ENCODE measurements at regions not wholly inside any gene's neighbourhood (a gene's known extent, or its start where the extent isn't known, plus 50 kb on each side); places are given as distances from the start of the nearest gene placed in this dataset.

DNA sequence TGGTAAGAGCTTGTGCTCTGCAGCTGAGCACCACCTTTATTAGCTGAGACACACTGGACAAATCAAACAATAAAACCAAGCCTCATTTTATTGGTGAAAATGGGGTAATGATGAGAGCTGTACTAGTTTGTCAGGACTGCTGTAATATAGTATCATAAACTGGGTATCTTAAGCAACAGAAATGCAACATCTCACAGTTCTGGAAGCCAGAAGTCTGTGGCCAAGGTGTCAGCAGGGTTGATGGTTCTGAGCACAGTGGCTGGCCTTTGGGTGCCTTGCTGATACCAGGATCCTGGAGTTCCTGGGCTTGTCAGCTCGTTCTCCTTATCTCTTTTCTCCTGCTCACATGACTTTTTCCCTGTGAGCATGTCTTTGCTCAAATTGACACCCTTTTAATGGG lies 513.1 kb downstream of the IRX1 start:
- Mint-ChIP-seq H3K4me3 (no peak overlapping the region), H3K27me3 (no peaks in the 10 kb centered on the region), H3K9me3 (no peaks in the 10 kb centered on the region), H3K27ac (no peak overlapping the region), H3K4me1 (ENCODE audit: low read depth) (no peaks in the 10 kb centered on the region), H3K36me3 (ENCODE audit: low read depth) (no peaks in the 10 kb centered on the region)
- ATAC-seq (no peak), DNase-seq (no peak)
- ChIA-PET POLR2A (no interaction called here), CTCF (no interaction called here)
- intact Hi-C loops (cut with micrococcal nuclease), result no loop called here
- TF ChIP-seq, protein P1, sequence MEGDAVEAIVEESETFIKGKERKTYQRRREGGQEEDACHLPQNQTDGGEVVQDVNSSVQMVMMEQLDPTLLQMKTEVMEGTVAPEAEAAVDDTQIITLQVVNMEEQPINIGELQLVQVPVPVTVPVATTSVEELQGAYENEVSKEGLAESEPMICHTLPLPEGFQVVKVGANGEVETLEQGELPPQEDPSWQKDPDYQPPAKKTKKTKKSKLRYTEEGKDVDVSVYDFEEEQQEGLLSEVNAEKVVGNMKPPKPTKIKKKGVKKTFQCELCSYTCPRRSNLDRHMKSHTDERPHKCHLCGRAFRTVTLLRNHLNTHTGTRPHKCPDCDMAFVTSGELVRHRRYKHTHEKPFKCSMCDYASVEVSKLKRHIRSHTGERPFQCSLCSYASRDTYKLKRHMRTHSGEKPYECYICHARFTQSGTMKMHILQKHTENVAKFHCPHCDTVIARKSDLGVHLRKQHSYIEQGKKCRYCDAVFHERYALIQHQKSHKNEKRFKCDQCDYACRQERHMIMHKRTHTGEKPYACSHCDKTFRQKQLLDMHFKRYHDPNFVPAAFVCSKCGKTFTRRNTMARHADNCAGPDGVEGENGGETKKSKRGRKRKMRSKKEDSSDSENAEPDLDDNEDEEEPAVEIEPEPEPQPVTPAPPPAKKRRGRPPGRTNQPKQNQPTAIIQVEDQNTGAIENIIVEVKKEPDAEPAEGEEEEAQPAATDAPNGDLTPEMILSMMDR (IDR thresholded peaks at IDR 0.05), result no peak

DNA sequence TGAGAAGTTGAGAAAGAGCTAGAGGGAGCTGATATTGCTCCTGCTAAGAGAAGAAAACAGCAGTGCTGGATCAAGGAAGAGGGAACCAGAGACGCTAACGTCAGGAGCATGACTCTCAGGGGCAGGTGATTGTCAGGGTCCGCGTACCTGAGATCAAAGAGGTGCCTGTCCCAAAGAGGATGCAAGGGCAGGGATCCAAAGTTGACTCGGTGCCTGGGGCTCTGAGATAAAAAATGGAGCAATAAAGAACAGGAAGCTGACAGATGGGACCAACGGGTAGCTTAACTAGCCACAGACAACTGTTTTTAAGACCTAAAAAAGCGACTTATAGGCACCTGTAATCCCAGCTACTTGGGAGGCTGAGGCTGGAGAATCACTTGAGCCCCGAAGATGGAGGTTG lies 517.8 kb downstream of the IRX1 start:
- POLR2A ChIA-PET, result no interaction called here
- intact Hi-C loops (cut with micrococcal nuclease), result no loop called here
- CTCF ChIA-PET, result no interaction called here
- ATAC-seq (no peak), DNase-seq (no peak)
- TF ChIP-seq, protein P1 (IDR thresholded peaks at IDR 0.05), result no peak
- Mint-ChIP-seq H3K4me3 (no peak overlapping the region), H3K9me3 (peaks cover 2% of the 10 kb centered on the region), H3K27me3 (no peaks in the 10 kb centered on the region), H3K4me1 (ENCODE audit: low read depth) (no peaks in the 10 kb centered on the region), H3K27ac (no peak overlapping the region), H3K36me3 (ENCODE audit: low read depth) (no peaks in the 10 kb centered on the region)

DNA sequence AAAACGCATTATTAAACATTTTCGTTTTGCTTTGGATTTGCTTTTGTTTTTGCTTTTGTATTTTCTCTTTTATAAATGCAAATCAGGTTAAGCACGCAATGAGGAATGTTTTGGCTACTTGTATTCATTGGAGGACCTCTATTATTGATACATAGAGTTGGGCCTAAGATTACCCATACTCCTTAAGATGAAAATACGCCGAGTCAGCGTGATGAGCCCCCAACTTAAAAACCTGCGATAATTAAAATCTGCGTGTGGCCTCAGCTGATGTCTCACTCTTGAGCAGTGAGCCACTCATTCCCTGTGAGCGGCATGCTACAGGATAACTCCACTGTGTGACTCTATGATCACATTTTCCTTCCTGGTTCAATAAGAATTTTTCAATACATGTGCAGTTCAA lies 518.3 kb downstream of the IRX1 start:
- Mint-ChIP-seq H3K36me3 (ENCODE audit: low read depth) (no peaks in the 10 kb centered on the region), H3K27me3 (no peaks in the 10 kb centered on the region), H3K4me3 (no peak overlapping the region), H3K4me1 (ENCODE audit: low read depth) (no peaks in the 10 kb centered on the region), H3K9me3 (peaks cover 2% of the 10 kb centered on the region), H3K27ac (no peak overlapping the region)
- TF ChIP-seq, protein P1 (IDR thresholded peaks at IDR 0.05), result no peak
- CTCF ChIA-PET, result no interaction called here
- POLR2A ChIA-PET, result no interaction called here
- DNase-seq (no peak), ATAC-seq (no peak)
- intact Hi-C loops (cut with micrococcal nuclease), result no loop called here

DNA sequence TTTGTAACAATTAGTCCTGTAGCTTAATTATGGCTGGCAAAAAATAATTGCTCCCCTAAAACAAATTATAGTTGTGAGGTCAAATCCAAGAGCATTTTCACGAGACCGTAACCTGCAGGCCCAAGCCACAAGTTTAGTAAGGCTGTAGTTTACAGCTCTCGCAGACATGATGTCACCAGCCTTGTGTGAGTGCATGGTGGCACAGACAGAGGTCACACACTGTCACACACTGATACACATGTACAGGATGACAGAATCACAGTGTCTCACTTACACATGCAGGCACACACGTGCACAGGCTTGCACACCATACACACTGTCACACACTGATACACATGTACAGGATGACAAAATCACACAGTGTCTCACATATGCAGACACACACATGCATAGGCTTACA lies 518.8 kb downstream of the IRX1 start:
- no peak for DNase-seq
- Mint-ChIP-seq H3K36me3 (ENCODE audit: low read depth) (no peaks in the 10 kb centered on the region), H3K27ac (no peak overlapping the region), H3K4me1 (ENCODE audit: low read depth) (no peaks in the 10 kb centered on the region), H3K27me3 (no peaks in the 10 kb centered on the region), H3K4me3 (no peak overlapping the region), H3K9me3 (peaks cover 2% of the 10 kb centered on the region)
- intact Hi-C loops (cut with micrococcal nuclease), result no loop called here
- ChIA-PET CTCF (no interaction called here), POLR2A (no interaction called here)
- TF ChIP-seq, protein P1 (IDR thresholded peaks at IDR 0.05), result no peak
- ATAC-seq, result no peak

DNA sequence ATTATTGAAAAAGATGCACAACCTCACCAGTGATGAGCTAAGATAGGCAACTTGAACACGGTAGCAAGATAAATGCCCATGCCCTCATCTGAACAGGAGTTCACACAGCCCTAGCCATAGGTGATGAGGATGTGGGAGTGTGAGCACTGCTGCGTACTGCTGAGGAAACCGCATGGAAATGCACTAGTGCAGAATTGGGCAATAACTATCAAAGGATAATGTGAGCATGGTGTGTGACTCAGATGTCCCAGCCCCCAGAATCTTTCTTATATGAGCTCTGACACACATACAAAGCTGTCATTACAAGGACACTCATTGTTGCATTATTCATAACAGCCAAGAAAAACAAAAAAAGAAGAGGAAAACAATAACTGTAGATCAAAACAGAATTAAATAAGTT lies 521.2 kb downstream of the IRX1 start:
- ATAC-seq, result peak; percentile 34
- ChIA-PET POLR2A (no interaction called here), CTCF (no interaction called here)
- Mint-ChIP-seq H3K9me3 (peaks cover 2% of the 10 kb centered on the region), H3K4me1 (ENCODE audit: low read depth) (no peaks in the 10 kb centered on the region), H3K4me3 (no peak overlapping the region), H3K27ac (no peak overlapping the region), H3K36me3 (ENCODE audit: low read depth) (no peaks in the 10 kb centered on the region), H3K27me3 (no peaks in the 10 kb centered on the region)
- intact Hi-C loops (cut with micrococcal nuclease), result no loop called here
- TF ChIP-seq, protein P1 (IDR thresholded peaks at IDR 0.05), result no peak
- peak; percentile 6 for DNase-seq
